Uterus (tissue), 3 donors: ENCODE measurements at regions not wholly inside any gene's neighbourhood (a gene's known extent, or its start where the extent isn't known, plus 50 kb on each side); places are given as distances from the start of the nearest gene placed in this dataset.

Source experiments
- DNase-seq, 2 donors: peaks; one replicate each; pipeline ENCODE4 v3.0.0-alpha.2; 2019 to 2020
- H3K27ac ChIP-seq, 2 donors: fragments of 200-600 bp; sonication (generic); 1 replicate in 1 of 2; 2 replicates in 1 of 2; pipeline ENCODE4 v1.5.1; 2016 to 2018
- H3K27me3 ChIP-seq, 2 donors: fragments of 200-600 bp; sonication (generic); one replicate each; pipeline ENCODE4 v1.5.1; 2018 to 2019; ENCODE audit warnings: control low read depth in 1 of 2
- H3K36me3 ChIP-seq, 2 donors: fragments of 200-600 bp; sonication (generic); one replicate each; pipeline ENCODE4 v1.5.1; 2019; ENCODE audit warnings: control low read depth in 1 of 2
- H3K4me1 ChIP-seq, 2 donors: fragments of 200-600 bp; sonication (generic); one replicate each; pipeline ENCODE4 v1.5.1; 2018 to 2019; ENCODE audit warnings: control low read depth in 1 of 2
- H3K4me3 ChIP-seq, 2 donors: fragments of 200-600 bp; sonication (generic); 1 replicate in 1 of 2; 2 replicates in 1 of 2; pipeline ENCODE4 v1.5.1; 2018 to 2019; ENCODE audit warnings: mild to moderate bottlenecking in 1 of 2
- H3K9me3 ChIP-seq, 2 donors: fragments of 200-600 bp; sonication (generic); one replicate each; pipeline ENCODE4 v1.5.1; 2019; ENCODE audit warnings: control low read depth in 1 of 2
- POLR2A ChIP-seq, 2 donors: fragments of 450-650 bp; IDR thresholded peaks; one replicate each; pipeline ENCODE4 v1.6.1; 2016; ENCODE audit warnings: antibody characterized with exemption in 2 of 2, mild to moderate bottlenecking in 1 of 2, moderate library complexity in 1 of 2
- intact Hi-C: fragments of 100-400 bp; cut with DNase I; formaldehyde crosslinking; loops from one replicate; pipeline ENCODE4 v1.15.1; 2023; ENCODE audit warnings: low total_unique reads
- TF ChIP-seq, protein P1 (sequence below), 4 experiments: fragments of 200-600 bp in 2 of 4; fragments of 450-650 bp in 2 of 4; sonication (generic) in 2 of 4; IDR thresholded peaks; one replicate each; pipeline ENCODE4 v1.5.1; 2016 to 2019; ENCODE audit warnings: antibody characterized with exemption in 4 of 4, mild to moderate bottlenecking in 2 of 4, moderate library complexity in 1 of 4
- donor health status: DM: yes; HTN: yes; CAD: no.

DNA sequence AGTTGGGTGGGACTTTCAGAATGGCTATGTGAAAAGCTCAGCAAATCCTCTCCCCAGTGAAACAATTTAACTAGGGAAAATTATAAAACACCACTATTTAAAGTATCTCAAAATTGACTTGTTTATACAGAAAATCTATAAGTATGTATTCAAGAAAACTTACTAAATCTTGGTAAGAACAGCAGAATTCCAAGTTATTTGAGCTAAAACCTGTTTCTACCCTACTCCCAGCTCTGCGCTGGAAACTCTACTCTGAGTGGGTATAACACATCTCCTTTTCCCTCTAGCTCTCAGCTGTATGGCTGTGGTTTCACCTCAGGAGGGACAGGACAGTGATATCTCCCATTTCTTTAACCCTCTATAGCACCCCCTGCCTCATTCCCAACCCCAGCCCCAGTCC lies 295.2 kb upstream of the POGK start:
- TF ChIP-seq, protein P1, sequence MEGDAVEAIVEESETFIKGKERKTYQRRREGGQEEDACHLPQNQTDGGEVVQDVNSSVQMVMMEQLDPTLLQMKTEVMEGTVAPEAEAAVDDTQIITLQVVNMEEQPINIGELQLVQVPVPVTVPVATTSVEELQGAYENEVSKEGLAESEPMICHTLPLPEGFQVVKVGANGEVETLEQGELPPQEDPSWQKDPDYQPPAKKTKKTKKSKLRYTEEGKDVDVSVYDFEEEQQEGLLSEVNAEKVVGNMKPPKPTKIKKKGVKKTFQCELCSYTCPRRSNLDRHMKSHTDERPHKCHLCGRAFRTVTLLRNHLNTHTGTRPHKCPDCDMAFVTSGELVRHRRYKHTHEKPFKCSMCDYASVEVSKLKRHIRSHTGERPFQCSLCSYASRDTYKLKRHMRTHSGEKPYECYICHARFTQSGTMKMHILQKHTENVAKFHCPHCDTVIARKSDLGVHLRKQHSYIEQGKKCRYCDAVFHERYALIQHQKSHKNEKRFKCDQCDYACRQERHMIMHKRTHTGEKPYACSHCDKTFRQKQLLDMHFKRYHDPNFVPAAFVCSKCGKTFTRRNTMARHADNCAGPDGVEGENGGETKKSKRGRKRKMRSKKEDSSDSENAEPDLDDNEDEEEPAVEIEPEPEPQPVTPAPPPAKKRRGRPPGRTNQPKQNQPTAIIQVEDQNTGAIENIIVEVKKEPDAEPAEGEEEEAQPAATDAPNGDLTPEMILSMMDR (IDR thresholded peaks at IDR 0.05) = no peak
- no peak for TF ChIP-seq POLR2A (IDR thresholded peaks at IDR 0.05)
- Histone ChIP-seq H3K27me3 (no peaks in the 10 kb centered on the region), H3K4me1 (no peaks in the 10 kb centered on the region), H3K27ac (no peak overlapping the region), H3K9me3 (peaks cover 0 to 3% of the 10 kb centered on the region in 2 donors), H3K36me3 (no peaks in the 10 kb centered on the region), H3K4me3 (no peak overlapping the region)
- intact Hi-C loops = no loop called here
- no peak for DNase-seq

DNA sequence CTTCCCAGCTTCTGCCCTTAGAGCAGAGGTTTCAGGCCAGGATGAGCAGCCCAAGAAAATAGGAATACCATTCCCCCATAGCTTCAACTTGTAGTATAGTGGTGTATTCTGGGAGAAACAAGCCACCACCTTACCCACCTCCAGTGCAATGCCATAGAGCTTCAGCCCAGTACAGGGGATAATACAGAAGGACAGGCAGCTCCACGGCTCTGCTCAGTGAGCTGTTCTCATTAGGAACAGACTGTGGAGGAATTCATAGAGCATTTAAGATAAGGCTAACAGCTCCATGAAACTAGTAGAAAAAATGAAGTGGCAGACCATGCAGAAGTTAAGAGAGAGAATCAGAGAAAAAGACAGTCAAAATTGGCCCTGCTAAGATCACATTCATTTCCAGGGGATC lies 294.7 kb upstream of the POGK start:
- DNase-seq = no peak
- no peaks in the 10 kb centered on the region for H3K4me1 ChIP-seq
- no peak overlapping the region for H3K27ac ChIP-seq
- intact Hi-C loops = no loop called here
- peaks cover 0 to 3% of the 10 kb centered on the region in 2 donors for H3K9me3 ChIP-seq
- TF ChIP-seq, protein P1 (IDR thresholded peaks at IDR 0.05) = no peak
- no peak for TF ChIP-seq POLR2A (IDR thresholded peaks at IDR 0.05)
- H3K36me3 ChIP-seq = no peaks in the 10 kb centered on the region
- H3K4me3 ChIP-seq = no peak overlapping the region
- no peaks in the 10 kb centered on the region for H3K27me3 ChIP-seq

DNA sequence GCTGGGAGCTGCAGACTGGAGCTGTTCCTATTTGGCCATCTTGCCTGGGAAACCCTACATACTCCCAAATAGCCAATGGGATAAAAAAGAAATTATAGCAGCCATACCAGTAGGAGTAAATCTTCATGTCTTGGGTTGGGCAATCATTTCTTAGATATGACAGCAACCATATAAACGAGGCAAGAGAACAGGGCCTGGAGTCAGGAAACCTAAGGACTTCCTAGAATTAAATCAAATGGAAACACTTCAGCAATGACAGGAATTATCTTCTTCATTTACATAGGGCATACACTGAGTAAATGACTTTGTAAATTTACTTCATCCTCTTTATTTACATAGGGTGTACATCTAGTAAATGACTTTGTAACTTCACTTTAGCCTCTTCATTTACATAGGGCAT lies 286.6 kb upstream of the POGK start:
- H3K4me3 ChIP-seq = no peak overlapping the region
- H3K36me3 ChIP-seq = no peaks in the 10 kb centered on the region
- no peaks in the 10 kb centered on the region for H3K27me3 ChIP-seq
- H3K27ac ChIP-seq = no peak overlapping the region
- no peak for DNase-seq
- H3K4me1 ChIP-seq = no peaks in the 10 kb centered on the region
- no peaks in the 10 kb centered on the region for H3K9me3 ChIP-seq
- intact Hi-C loops = no loop called here
- TF ChIP-seq, protein P1 (IDR thresholded peaks at IDR 0.05) = no peak
- no peak for TF ChIP-seq POLR2A (IDR thresholded peaks at IDR 0.05)

DNA sequence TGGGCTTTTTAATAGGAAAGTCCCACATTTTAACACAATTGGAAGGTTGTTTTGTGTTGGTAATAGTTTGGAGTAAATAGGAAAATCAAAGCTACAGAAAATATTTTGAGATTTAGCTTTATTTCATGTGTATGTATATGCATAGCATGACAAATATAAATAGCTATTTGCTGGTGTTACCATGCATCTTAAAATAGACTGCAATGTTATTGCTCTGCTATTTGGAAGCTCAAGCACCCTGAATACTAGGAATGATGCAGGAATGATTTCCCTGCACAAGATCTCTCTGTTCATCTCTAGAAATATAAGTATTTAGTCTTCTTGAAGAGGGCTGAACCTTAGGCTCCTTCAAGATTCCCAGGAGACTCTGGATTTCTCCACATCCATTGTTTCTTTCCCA lies 268.3 kb upstream of the POGK start:
- intact Hi-C loops = no loop called here
- no peak for DNase-seq
- no peaks in the 10 kb centered on the region for H3K4me1 ChIP-seq
- TF ChIP-seq, protein P1 (IDR thresholded peaks at IDR 0.05) = no peak
- H3K9me3 ChIP-seq = no peaks in the 10 kb centered on the region
- H3K36me3 ChIP-seq = no peaks in the 10 kb centered on the region
- H3K4me3 ChIP-seq = no peak overlapping the region
- H3K27me3 ChIP-seq = no peaks in the 10 kb centered on the region
- H3K27ac ChIP-seq = no peak overlapping the region

DNA sequence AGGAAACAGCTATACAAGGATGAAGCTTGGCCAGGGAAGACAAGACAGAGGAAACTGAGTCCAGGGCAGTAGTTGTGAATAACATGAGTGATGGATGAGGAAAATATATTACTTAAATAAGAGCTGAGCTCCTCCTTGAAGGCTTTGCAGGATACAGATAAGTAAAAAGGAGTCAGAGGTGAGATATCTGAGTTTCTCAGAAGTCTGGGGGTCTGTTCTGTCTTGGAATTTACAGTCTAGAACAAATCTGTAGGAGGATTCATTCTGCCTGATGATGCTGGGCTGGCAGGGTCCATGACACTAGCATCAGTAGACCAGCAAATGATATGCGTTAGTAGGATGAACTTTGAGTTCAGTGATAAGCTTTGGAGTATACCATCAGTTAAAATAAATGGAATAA lies 266.1 kb upstream of the POGK start:
- no peak for TF ChIP-seq POLR2A (IDR thresholded peaks at IDR 0.05)
- TF ChIP-seq, protein P1 (IDR thresholded peaks at IDR 0.05) = no peak
- intact Hi-C loops = no loop called here
- no peak overlapping the region for H3K27ac ChIP-seq
- H3K27me3 ChIP-seq = no peaks in the 10 kb centered on the region
- H3K4me1 ChIP-seq = no peaks in the 10 kb centered on the region
- no peak for DNase-seq
- H3K36me3 ChIP-seq = no peaks in the 10 kb centered on the region
- H3K9me3 ChIP-seq = no peaks in the 10 kb centered on the region
- H3K4me3 ChIP-seq = no peak overlapping the region
